GM23338 (cell line): ENCODE measurements at regions not wholly inside any gene's neighbourhood (a gene's known extent, or its start where the extent isn't known, plus 50 kb on each side); places are given as distances from the start of the nearest gene placed in this dataset.

Experiments
- CREB1 ChIP-seq: fragments of 250-450 bp; sonication (Bioruptor Pico); IDR thresholded peaks from 2 replicates; pipeline ENCODE4 v1.5.0; 2020; ENCODE audit warnings: low read depth, mild to moderate bottlenecking, moderate library complexity
- EZH2 ChIP-seq: fragments of 200-600 bp; sonication (generic); IDR thresholded peaks from one replicate; pipeline ENCODE4 v1.8.0; 2017; ENCODE audit warnings: antibody characterized with exemption, mild to moderate bottlenecking, low read depth; ENCODE audit not compliant: unreplicated experiment
- EZH2phosphoT487 ChIP-seq: fragments of 200-600 bp; sonication (generic); IDR thresholded peaks from one replicate; pipeline ENCODE4 v1.8.1; 2018; ENCODE audit warnings: antibody characterized with exemption; ENCODE audit not compliant: unreplicated experiment
- JUNB ChIP-seq: IDR thresholded peaks from one replicate; pipeline ENCODE4 v1.6.1; 2016; ENCODE audit warnings: antibody characterized with exemption; ENCODE audit not compliant: unreplicated experiment
- NANOG ChIP-seq: IDR thresholded peaks from 2 replicates; pipeline ENCODE4 v1.6.1; 2016; ENCODE audit warnings: antibody characterized with exemption, borderline replicate concordance
- POLR2AphosphoS5 ChIP-seq: IDR thresholded peaks from 2 replicates; pipeline ENCODE4 v1.6.1; 2016; ENCODE audit warnings: antibody characterized with exemption, low read depth
- TF ChIP-seq, protein P1 (sequence below), 2 experiments: fragments of 200-600 bp in 1 of 2; sonication (generic) in 1 of 2; conservative IDR thresholded peaks; 2 replicates each; pipeline versions ENCODE4 v1.5.1 to v1.6.1; 2016 to 2017; ENCODE audit warnings: antibody characterized with exemption in 2 of 2, low read depth in 2 of 2, mild to moderate bottlenecking in 2 of 2, moderate library complexity in 1 of 2
- TF ChIP-seq, protein P2 (sequence below): IDR thresholded peaks from one replicate; pipeline ENCODE4 v1.6.1; 2018; ENCODE audit warnings: antibody characterized with exemption; ENCODE audit not compliant: unreplicated experiment
- TF ChIP-seq, protein P3 (sequence below): fragments of 250-450 bp; sonication (Bioruptor Pico); IDR thresholded peaks from 2 replicates; pipeline ENCODE4 v1.5.0; 2020; ENCODE audit warnings: mild to moderate bottlenecking, moderate library complexity

DNA sequence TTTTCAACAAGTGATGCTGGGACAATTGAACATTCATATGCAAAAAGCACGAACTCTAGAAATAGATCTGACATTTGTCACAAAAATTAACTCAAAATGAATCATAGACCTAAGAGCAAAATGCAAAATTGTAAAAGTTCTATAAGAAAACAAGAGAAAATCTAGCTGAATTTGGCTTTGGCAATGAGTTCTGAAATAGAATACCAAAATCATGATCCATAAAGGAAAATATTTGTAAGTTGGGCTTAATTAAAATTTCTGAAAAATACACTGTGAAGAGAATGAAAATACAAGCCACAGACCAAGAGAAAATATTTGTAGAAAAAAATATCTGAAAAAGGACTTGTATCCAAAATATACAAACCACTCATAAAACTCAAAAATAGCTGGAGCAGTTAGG, 698.8 kb upstream of the CELF2 start:
- TF ChIP-seq, protein P1, sequence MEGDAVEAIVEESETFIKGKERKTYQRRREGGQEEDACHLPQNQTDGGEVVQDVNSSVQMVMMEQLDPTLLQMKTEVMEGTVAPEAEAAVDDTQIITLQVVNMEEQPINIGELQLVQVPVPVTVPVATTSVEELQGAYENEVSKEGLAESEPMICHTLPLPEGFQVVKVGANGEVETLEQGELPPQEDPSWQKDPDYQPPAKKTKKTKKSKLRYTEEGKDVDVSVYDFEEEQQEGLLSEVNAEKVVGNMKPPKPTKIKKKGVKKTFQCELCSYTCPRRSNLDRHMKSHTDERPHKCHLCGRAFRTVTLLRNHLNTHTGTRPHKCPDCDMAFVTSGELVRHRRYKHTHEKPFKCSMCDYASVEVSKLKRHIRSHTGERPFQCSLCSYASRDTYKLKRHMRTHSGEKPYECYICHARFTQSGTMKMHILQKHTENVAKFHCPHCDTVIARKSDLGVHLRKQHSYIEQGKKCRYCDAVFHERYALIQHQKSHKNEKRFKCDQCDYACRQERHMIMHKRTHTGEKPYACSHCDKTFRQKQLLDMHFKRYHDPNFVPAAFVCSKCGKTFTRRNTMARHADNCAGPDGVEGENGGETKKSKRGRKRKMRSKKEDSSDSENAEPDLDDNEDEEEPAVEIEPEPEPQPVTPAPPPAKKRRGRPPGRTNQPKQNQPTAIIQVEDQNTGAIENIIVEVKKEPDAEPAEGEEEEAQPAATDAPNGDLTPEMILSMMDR (conservative IDR thresholded peaks at IDR 0.05; ENCODE audit: low read depth in 2 of 2) = no peak
- TF ChIP-seq POLR2AphosphoS5 = no peak
- TF ChIP-seq EZH2 = no peak
- TF ChIP-seq, protein P2, sequence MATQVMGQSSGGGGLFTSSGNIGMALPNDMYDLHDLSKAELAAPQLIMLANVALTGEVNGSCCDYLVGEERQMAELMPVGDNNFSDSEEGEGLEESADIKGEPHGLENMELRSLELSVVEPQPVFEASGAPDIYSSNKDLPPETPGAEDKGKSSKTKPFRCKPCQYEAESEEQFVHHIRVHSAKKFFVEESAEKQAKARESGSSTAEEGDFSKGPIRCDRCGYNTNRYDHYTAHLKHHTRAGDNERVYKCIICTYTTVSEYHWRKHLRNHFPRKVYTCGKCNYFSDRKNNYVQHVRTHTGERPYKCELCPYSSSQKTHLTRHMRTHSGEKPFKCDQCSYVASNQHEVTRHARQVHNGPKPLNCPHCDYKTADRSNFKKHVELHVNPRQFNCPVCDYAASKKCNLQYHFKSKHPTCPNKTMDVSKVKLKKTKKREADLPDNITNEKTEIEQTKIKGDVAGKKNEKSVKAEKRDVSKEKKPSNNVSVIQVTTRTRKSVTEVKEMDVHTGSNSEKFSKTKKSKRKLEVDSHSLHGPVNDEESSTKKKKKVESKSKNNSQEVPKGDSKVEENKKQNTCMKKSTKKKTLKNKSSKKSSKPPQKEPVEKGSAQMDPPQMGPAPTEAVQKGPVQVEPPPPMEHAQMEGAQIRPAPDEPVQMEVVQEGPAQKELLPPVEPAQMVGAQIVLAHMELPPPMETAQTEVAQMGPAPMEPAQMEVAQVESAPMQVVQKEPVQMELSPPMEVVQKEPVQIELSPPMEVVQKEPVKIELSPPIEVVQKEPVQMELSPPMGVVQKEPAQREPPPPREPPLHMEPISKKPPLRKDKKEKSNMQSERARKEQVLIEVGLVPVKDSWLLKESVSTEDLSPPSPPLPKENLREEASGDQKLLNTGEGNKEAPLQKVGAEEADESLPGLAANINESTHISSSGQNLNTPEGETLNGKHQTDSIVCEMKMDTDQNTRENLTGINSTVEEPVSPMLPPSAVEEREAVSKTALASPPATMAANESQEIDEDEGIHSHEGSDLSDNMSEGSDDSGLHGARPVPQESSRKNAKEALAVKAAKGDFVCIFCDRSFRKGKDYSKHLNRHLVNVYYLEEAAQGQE = no peak
- no peak for TF ChIP-seq JUNB
- TF ChIP-seq CREB1 (CRISPR knock-in tag) = no peak
- no peak for TF ChIP-seq EZH2phosphoT487
- TF ChIP-seq, protein P3, sequence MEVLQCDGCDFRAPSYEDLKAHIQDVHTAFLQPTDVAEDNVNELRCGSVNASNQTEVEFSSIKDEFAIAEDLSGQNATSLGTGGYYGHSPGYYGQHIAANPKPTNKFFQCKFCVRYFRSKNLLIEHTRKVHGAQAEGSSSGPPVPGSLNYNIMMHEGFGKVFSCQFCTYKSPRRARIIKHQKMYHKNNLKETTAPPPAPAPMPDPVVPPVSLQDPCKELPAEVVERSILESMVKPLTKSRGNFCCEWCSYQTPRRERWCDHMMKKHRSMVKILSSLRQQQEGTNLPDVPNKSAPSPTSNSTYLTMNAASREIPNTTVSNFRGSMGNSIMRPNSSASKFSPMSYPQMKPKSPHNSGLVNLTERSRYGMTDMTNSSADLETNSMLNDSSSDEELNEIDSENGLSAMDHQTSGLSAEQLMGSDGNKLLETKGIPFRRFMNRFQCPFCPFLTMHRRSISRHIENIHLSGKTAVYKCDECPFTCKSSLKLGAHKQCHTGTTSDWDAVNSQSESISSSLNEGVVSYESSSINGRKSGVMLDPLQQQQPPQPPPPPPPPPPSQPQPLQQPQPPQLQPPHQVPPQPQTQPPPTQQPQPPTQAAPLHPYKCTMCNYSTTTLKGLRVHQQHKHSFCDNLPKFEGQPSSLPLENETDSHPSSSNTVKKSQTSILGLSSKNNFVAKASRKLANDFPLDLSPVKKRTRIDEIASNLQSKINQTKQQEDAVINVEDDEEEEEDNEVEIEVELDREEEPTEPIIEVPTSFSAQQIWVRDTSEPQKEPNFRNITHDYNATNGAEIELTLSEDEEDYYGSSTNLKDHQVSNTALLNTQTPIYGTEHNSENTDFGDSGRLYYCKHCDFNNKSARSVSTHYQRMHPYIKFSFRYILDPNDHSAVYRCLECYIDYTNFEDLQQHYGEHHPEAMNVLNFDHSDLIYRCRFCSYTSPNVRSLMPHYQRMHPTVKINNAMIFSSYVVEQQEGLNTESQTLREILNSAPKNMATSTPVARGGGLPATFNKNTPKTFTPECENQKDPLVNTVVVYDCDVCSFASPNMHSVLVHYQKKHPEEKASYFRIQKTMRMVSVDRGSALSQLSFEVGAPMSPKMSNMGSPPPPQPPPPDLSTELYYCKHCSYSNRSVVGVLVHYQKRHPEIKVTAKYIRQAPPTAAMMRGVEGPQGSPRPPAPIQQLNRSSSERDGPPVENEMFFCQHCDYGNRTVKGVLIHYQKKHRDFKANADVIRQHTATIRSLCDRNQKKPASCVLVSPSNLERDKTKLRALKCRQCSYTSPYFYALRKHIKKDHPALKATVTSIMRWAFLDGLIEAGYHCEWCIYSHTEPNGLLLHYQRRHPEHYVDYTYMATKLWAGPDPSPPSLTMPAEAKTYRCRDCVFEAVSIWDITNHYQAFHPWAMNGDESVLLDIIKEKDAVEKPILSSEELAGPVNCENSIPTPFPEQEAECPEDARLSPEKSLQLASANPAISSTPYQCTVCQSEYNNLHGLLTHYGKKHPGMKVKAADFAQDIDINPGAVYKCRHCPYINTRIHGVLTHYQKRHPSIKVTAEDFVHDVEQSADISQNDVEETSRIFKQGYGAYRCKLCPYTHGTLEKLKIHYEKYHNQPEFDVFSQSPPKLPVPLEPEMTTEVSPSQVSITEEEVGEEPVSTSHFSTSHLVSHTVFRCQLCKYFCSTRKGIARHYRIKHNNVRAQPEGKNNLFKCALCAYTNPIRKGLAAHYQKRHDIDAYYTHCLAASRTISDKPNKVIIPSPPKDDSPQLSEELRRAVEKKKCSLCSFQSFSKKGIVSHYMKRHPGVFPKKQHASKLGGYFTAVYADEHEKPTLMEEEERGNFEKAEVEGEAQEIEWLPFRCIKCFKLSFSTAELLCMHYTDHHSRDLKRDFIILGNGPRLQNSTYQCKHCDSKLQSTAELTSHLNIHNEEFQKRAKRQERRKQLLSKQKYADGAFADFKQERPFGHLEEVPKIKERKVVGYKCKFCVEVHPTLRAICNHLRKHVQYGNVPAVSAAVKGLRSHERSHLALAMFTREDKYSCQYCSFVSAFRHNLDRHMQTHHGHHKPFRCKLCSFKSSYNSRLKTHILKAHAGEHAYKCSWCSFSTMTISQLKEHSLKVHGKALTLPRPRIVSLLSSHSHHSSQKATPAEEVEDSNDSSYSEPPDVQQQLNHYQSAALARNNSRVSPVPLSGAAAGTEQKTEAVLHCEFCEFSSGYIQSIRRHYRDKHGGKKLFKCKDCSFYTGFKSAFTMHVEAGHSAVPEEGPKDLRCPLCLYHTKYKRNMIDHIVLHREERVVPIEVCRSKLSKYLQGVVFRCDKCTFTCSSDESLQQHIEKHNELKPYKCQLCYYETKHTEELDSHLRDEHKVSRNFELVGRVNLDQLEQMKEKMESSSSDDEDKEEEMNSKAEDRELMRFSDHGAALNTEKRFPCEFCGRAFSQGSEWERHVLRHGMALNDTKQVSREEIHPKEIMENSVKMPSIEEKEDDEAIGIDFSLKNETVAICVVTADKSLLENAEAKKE = no peak
- no peak for TF ChIP-seq NANOG
